Left kidney (tissue), 1 donor: ENCODE measurements at regions not wholly inside any gene's neighbourhood (a gene's known extent, or its start where the extent isn't known, plus 50 kb on each side); places are given as distances from the start of the nearest gene placed in this dataset.
"Not testable (repeated sequence)": the region's sequence is repeated elsewhere in the genome, so short reads cannot be mapped to it uniquely, and the experiment has no call there.

Source experiments
- DNase-seq: peaks from one replicate; pipeline ENCODE4 v3.0.0-alpha.2; 2013

GRCh38 chr6:17182961-17183360, 81.1 kb downstream of the STMND1 start:
- no peak for DNase-seq

DNA sequence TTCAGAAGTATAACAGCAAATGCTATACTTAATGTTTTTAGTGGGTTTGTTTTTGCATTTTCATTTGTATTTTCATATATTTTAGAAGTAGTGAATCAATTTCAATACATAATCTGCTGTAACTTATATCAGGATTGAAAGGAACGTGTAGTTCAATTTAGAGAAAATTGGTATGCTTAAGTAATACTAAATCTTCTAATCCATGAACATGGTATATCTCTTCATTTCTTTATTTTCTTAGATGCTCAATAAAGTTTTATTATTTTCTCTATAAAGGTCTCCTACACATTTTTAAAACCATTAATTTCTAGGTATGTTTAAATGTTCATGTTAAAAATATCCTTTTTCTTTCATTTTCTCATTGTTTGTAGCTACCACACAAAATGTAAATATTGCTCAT, 85.1 kb downstream of the STMND1 start:
- no peak for DNase-seq

- DNase-seq, result no peak
Measured at GRCh38 chr6:17193106-17193775, 87.9 kb upstream of the RBM24 start.

DNA sequence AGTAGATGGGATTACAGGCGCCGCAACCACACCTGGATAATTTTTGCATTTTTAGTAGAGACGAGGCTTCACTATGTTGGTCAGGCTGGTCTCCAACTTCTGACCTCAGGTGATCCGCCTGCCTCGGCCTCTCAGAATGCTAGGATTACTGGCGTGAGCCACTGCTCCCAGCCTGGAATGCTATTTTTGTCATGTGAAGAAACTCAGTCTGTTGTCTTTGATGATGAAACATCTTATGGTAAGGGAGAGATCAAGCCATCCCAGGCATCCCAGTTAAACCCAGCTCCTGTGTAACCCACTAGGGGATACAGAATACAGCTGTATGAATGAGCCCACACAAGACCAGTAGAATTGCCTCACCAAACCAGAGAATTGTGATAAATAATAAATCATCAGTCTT, 83.6 kb upstream of the RBM24 start:
- DNase-seq, result no peak

DNA sequence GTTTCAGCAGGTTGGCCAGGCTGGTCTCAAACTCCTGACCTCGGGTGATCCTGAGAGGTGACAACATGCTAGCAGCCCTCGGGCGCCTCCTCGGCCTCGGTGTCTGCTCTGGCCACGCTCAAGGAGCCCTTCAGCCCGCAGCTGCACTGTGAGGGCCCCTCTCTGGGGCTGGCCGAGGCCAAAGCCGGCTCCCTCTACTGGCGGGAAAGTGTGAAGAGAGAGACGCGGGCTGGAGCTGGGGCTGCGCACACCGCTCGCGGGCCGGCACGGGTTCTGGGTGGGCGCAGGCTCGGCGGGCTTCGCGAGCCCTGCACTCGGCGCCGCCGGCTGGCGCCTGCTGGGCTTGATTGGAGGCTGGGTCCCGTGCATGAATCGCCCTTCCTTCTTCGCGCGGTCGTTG, 80.8 kb upstream of the RBM24 start:
- no peak for DNase-seq

DNA sequence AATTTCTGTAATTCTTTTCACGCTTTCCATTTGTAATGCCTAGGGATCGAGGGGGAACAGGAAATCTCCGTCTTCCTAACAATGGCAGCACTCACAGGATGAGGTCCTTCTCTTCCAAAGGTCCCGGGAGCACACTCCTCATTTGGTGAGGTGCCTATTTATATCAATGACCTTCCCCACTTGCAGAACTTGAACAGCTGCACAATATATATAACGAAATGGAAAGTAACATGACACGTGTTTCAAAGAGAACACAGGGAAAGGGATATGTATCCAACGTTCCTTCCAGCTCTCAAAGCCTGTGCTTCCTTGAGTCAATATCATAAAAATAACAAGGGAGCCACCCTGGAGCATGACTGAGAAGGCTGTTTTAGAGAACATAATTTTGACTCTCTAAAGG, 78.6 kb upstream of the RBM24 start:
- DNase-seq, result no peak

DNA sequence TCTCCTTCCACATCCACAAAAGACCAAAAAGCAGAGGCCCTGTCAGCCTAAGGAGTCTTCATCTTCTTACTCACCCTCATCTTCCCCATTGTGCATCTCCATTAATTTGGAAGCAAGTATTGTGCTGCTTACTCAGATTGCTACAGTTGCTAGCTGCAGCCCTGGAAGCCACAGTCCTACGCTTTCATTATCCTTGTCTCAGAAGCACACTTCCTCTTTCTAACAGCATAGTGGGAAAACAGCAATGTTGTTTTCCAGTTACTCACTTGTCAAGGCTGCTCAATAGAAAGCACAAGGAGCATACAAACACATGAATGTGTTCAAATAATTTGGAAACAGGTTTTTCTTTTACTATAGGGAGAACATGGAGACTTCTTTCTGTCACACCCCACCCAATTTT, 76.6 kb upstream of the RBM24 start:
- DNase-seq, result no peak

GRCh38 chr6:17206566-17207072, 74.5 kb upstream of the RBM24 start:
- no peak for DNase-seq

- DNase-seq, result no peak
Measured at GRCh38 chr6:17207281-17207680, 73.9 kb upstream of the RBM24 start.

DNA sequence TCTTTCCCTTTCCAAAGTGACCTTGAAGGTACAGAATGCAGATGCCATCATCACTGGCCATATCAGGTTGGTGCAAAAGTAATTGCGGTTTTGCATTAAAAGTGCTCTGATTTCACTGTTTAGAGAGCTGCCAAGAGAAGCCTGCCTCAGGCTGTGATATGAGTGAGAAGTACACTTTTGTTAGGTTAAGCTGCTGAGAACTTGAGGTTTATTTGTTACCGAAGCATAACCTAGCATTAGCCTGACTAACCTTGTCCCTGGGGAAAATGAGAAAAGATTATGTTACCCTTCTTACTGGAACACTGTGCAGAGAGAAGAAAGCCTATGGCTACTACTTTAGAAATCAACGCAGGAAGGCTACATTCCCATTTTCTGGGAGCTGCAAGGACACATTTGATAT, 70.5 kb upstream of the RBM24 start:
- no peak for DNase-seq

DNA sequence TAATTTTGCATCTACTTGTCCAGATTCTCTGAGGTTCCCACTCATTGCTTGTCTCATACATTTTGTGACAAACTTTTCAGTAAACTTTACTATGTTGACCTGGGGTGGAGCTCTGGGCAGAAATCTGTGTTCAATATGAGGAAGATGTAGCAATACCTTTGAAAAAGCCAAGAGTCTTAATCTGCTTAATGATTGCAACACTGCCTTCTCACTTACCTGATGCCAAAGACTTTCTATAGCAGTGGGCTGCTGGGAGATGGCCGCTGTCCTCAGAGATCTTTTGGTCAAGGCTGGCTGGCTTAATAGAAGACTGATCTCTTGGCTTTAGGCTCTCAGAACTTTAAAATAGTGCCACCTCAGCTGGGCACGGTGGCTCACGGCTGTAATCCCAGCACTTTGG, 70.1 kb upstream of the RBM24 start:
- DNase-seq, result no peak

DNA sequence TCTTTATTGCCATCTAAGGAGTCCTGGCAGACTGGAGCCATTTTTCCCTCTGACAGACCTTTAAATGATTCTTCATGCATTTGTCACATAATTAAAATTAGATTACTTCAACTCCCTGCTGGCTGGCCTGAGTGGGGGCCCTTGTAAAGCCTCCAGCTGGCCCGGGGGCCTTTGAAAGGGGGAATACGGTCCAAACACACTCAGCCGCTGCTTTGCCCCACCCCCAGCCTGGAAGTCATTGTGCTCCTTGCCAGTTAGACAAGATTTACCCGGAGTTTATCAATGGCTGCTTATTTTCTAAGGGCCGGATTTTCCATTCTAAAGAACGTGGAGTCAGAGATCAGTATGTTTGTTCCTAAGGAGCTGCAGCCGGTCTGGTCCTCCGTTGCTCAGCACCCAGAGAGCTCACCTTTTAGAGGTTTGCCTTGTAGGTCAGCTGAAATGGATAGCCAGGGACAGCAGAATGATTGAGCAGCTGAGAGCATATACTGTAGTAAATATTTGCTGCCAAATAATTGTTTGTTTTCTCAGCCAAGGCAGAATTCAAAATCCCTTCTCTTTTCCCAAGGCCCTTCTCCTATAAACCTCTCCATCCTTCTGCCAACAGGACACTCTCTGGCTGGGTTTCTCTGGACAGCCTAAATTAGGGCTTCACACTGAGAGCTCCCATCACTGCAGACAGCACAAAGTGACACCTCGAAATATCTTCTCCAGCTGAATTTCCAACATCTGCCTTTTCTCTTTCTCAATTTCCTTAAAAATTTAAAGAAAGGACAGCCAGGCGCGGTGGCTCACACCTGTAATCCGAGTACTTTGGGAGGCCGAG, 68.4 kb upstream of the RBM24 start:
- peak; percentile 25 for DNase-seq

- no peak for DNase-seq
Measured at GRCh38 chr6:17214106-17214505, 67.1 kb upstream of the RBM24 start.

DNA sequence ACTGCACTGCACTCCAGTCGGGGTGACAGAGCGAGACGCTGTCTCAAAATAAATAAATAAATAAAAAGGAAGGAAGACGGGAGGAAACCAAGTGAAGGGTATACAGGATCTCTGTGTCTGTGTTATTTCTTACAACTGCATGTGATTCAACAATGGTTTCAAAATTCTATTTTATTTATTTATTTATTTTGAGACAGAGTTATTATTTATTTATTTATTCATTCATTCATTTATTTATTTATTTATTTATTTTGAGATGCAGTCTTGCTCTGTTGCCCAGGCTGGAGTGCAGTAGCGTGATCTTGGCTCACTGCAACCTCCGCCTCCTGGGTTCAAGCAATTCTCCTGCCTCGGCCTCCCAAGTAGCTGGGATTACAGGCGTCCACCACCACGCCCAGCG, 64.2 kb upstream of the RBM24 start:
- not testable (repeated sequence) for DNase-seq

- DNase-seq, result no peak
Measured at GRCh38 chr6:17218023-17218748, 63.0 kb upstream of the RBM24 start.

DNA sequence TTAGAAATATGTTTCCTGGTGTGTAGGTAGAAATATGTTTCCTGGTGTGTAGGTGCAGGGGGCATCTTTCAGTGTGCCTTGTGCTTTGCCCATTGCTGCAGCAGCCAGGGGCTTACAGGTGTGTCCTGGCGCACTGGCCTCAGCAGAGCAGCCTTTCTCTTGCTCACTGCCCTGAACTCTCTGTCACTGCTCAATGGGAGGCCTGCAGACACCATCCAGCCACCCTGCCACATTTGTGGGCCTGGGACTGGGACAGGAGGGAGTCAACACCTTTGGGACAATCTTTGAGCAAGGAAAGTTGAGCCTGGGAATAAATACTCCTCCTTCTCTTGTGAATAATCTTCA, 62.4 kb upstream of the RBM24 start:
- DNase-seq, result no peak

- DNase-seq, result no peak
Measured at GRCh38 chr6:17219098-17219497, 62.1 kb upstream of the RBM24 start.

DNA sequence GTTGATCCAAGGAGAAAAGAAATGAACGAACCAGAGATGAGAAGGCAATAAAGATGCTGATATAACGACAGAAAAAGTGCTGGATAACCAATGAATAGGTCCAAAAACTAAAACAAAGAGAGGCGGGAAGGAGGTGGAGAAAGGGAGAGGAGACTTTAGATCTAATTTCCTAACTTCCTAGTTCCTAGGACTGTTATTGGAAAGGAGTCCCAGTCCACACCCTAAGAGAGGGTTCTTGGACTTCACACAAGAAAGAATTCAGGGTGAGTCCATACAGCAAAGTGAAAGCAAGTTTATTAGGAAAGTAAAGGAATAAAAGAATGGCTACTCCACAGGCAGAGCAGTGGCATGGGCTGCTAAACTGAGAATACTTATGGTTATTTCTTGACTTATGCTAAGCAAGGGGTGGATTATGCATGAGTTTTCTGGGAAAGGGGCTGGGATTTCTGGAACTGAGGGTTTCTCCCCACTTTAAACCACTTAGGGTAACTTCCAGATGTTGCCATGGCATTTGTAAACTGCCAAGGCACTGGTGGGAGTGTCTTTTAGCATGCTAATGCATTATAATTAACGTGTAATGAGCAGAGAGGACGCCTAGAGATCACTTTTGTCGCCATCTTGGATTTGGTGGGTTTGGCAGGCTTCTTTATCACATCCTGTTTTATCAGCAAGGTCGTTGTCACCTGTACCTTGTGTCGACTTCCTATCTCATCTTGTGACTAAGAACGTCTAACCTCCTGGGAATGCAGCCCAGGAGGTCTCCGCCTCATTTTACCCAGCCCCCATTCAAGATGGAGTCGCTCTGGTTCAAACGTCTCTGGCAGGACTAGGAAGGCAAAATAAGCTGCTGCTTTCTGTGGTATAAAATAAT, 60.9 kb upstream of the RBM24 start:
- no peak for DNase-seq

DNA sequence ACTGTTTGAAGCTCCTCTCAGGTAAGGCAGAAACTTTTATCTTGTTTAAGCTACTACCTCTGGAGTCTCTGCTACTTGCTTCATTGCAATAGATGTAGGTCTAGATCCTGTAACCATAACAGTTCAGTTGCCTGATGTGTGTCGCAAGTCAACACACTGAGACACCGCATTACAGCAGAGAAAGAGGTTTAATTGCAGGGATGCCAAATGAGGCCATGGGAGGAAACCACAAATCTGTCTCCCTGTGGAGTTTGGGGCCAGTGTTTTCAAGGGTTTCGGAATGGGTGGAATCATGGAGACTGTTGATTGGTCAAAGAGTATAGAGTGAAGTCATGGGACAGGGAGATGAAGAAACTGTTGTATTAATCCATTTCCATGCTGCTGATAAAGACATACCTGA, 57.1 kb upstream of the RBM24 start:
- no peak for DNase-seq

- DNase-seq, result not testable (repeated sequence)
Measured at GRCh38 chr6:17224501-17224900, 56.7 kb upstream of the RBM24 start.

- no peak for DNase-seq
Measured at GRCh38 chr6:17225767-17226630, 55.2 kb upstream of the RBM24 start.
